HuH-7.5 (cell line): ENCODE measurements at regions not wholly inside any gene's neighbourhood (a gene's known extent, or its start where the extent isn't known, plus 50 kb on each side); places are given as distances from the start of the nearest gene placed in this dataset.
"Not testable (repeated sequence)": the region's sequence is repeated elsewhere in the genome, so short reads cannot be mapped to it uniquely, and the experiment has no call there.

Source experiments
- DNase-seq: peaks from one replicate; pipeline ENCODE4 v3.0.0; 2011; ENCODE audit warnings: low spot score

DNA sequence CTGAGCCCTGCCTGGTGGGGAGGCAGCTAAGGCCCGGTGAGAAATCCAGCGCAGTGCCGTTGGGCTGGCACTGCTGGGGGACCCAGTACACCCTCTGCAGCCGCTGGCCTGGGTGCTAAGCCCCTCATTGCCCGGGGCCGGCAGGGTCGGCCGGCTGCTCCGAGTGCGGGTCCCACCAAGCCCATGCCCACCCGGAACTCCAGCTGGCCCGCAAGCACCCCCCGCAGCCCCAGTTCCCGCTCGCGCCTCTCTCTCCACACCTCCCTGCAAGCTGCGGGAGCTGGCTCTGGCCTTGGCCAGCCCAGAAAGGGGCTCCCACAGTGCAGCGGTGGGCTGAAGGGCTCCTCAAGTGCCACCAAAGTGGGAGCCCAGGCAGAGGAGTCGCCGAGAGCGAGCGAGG lies 225.1 kb upstream of the ANKH start:
- DNase-seq = not testable (repeated sequence)

DNA sequence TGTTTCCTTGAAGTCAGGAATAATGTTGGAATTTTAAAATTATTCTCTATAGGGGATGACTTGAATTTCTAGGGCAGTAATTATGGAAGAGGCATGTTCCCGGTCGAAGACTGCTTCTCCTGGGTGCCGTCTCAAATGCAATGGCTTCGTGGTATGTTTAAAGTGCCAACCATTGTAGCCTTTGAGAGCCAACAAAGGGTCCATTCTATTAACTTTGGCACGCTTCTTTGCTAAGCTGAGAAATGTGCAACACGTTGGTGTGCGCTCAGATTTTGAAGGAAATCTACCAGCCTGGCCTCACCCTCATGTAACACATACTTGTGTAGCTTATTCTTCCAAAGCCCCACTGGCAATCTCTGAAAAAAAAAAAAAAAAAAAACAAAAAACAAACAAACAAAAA lies 221.2 kb upstream of the ANKH start:
- DNase-seq = no peak

- DNase-seq = no peak
These were observed 214.1 kb upstream of the ANKH start for GRCh38 chr5:15085671-15086070.

DNA sequence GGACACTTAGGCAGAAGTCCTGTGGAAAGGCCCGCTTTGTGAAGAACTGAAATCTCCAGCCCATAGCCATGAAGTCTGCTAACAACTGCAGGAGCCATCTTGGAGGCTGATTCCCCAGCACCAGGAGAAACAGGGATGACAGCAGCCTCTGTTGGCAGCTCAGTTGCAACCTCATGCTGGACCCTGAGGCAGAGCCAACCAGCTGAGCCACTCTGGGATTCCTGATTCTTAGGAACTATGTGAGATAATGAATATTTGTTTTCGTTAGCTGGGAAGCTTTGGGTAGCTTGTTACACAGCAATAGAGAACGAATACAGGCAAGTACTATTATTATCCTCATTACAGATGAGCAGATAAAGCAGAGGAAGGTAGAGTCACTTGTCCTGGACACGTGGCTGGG lies 210.5 kb upstream of the ANKH start:
- no peak for DNase-seq

DNA sequence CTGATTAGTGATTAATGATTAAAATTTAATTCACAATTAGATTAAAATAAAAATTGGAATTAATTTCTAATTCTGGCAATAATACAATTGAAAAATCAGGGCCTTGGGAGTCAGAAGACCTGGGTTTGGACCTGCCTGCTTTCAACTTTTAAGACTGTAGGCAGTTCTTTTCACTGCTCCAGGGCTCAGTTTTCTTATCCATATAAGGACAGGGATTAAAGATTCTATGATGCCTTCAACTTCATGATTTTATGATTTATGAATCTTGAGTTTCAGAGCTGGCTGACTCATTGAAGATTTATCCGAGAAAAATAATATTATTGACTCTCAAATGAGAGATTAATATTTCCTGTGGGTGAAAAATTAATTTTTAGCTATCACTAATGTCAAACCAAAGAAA lies 208.6 kb upstream of the ANKH start:
- no peak for DNase-seq

GRCh38 chr5:15079566-15079965 lies 208.0 kb upstream of the ANKH start:
- no peak for DNase-seq

DNA sequence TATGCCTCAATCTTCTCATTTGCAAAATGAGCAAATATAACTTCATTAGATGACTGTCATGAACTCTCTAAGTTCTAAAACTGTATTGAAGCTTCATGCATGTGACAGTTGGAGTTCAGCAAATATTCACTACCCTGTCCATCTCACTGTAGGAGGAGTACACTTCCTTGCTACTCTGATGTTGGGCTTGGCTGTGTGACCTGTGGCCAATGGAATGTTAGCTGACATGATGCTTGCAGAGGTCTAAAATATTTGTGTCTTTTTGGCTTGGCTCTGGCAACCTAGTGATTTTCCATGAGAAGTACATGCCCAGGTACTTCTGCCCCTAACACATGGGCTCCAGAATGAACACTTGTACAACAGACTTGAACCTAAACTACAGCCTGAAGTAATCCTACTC lies 203.1 kb upstream of the ANKH start:
- DNase-seq = no peak

DNA sequence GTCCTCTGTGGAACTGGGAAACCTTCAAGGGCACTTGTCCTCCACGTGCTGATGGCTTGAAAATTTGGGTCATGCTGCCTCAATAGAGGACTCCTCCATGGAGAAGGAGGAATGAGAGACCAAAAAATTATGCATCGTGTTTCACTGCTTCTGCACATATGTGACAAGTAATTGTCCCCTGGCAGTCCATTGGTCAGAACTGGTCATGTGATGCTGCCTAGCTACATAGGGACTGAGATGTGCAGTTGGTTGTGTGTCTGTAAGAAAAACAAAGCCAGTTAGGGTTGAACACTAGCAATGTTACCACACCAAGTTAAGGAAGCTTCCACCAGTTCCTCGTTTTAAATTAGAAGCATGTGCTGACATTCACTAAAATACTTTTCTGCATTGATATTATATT lies 201.9 kb upstream of the ANKH start:
- no peak for DNase-seq

GRCh38 chr5:15070907-15071306 lies 199.3 kb upstream of the ANKH start:
- no peak for DNase-seq

- DNase-seq = no peak
These were observed 197.9 kb upstream of the ANKH start for GRCh38 chr5:15069407-15069905.

DNA sequence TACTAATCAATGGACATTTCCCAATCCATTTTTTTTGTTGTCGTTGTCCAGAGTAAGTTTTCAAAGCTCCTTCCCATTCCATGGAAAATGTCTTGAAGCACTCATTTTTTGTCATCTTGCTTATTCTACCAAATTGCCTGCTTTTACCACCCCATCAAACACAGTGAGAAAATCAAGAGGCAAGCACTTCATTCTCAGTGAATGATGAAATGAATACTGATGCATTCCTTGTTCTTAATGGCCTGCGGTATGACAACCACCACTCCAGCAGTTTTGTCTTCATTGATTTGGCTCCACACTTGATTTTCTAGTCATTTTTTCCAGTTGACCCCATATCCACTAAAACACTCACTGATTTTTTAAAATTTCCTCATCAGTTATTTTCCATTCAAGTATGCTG lies 193.5 kb upstream of the ANKH start:
- DNase-seq = no peak

DNA sequence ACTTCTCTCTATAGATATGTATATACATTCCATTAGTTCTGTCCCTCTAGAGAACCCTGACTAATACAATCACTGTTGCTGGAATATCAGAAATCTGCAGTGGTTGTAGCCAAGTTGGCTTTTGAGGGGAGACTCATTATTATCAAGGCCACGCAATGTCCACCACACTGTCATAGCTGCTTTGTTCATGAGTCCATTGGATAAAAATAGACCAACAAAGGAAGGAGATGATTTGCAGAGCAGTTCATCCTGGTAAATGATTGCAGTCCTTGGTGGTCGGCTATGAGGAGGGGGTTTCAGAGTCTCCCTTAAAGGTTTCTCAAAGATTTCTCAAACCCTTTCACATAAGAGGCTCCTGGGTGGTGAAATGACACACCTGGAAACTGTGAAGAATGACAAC lies 192.8 kb upstream of the ANKH start:
- DNase-seq = no peak

DNA sequence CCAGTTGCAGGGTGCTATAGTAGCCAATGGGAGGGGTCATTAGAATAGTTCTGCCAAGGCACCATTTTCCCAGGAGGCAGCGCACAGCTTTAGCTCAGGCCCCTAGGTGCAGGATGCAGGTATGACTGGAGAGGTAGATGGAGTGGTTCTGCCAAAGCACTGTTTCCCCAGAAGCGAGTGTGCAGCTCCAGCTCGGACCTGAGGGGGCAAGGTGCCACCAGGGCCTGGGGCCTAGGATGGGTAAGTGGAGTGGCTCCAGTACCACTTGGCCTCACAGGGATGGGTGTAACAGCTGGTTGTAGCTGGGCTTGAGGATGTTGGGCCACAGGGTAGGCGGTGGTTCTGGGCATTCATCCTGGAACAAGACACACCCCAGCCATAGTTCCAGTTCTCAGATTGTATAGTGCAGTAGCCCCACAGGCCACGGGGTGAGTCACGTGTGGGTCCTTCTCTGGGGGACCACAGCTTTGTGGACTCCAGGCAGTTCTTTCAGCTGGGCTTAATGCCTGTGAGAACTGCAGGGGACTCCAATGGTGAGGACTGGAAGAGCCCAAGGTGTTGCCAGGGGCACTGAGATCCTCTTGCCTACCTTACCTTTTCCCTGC lies 185.5 kb upstream of the ANKH start:
- DNase-seq = no peak

DNA sequence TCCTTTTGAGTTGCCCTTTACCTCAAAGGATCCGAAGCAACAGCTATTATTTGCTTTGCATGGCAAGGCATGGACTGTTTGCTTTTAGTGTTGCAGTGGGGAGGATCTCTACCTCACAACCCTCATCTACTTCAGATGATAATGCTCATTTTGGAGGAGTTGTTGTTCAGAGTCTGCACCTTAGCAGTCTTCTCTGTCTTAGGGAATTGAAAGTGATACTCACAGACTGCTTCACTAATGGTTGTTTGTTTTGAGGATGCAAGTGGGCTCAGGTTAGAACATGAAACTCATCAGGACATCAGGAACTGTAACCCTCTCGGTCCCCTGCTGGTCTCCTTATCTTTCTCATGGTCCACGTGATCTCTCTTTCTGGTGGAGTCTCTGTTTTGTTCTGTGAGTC lies 172.9 kb upstream of the ANKH start:
- DNase-seq = no peak

DNA sequence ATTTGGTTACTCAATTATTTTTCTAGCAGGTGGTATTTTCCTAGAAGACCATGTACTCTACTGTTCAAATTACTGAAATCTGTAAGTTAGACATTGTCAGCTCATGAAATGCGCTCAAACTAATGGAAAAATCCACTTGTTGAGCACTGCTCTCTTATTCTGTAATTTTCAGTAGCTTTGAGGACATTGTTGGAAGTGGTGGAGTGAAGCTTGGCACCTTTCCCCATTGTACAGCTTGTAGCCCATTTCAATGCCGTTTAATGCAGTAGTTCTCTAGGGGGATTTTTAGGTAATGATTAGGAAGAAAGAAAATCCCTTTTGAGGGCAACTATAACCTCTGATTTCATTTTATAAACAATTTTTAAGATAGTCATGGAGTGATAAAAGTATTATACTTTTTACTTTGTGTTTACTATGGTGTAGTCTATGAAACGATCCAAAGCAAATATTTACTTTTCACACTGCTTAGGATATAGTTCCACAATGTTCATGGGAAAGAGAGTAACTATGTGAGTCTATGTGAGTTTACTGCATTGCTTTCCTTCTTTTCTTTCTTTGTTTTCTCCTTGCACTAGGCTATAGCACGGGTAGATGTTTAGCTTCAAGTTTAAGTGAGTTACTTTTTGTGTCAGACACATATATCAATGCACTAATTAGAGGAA lies 165.8 kb upstream of the ANKH start:
- DNase-seq = no peak

GRCh38 chr5:15034379-15034778 lies 162.8 kb upstream of the ANKH start:
- DNase-seq = no peak

DNA sequence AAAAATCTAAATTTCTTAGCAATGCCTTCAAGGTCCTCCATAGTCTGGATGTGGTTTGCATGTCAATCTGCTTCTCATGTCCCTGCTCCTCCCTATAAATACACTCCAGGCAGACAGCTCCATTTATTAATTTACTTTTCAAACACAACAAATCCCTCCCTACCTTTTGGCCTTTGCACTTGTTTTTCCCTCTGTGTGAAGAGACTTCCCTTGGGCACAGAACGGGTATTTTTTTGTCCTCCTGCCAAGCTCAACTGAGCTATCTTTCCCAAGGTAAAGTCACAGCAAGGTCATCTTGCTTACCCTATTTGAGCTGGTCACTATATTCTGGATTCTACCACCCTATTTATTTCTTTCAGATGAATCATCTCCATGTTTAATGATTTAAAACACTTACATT lies 159.6 kb upstream of the ANKH start:
- no peak for DNase-seq

DNA sequence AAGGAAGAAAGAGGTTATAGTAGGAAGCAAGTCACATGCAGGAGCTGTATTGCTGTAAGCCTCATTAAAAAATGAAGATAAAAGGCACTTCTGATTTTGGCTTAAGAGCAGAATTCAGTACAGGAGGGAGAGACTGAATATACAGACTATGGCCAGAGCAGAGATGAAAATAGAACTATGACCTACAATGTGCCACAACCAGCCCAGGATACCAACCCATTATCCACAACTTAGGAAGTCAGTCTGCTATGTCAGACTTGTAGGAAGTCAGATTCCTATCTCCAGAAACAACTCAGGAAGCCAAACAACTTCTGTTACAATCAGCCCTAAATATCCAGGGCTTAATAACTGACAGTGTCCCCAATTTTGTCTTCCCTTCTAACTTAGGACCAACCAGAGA lies 156.2 kb upstream of the ANKH start:
- DNase-seq = no peak

- DNase-seq = no peak
These were observed 155.4 kb upstream of the ANKH start for GRCh38 chr5:15026944-15027343.

- DNase-seq = no peak
These were observed 154.7 kb upstream of the ANKH start for GRCh38 chr5:15026011-15026893.

DNA sequence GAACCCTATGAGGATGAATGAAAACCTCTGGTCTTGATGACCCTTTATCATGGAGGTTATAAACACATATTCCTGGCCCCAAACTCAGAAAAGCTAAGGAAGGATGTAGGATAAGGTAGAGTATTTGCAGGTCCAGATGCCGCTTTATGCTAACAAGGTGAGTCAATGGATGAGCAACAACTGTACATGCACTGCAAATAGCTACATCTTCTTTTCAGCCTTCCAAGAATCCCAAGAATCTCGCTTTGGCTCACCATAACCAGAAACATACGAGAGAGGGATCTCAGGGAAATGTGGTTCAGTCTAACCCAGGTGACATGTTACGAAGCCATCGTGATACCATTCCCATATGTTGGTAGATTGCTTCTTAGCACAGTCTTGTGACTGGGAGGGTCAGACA lies 152.3 kb upstream of the ANKH start:
- no peak for DNase-seq

GRCh38 chr5:15023266-15023665 lies 151.7 kb upstream of the ANKH start:
- DNase-seq = no peak
